Endometrial microvascular endothelial cells (primary cell): ENCODE measurements at regions not wholly inside any gene's neighbourhood (a gene's known extent, or its start where the extent isn't known, plus 50 kb on each side); places are given as distances from the start of the nearest gene placed in this dataset.

Experiments
- in situ Hi-C: cut with HindIII; loops from 2 replicates; pipeline ENCODE4 v1.10.0; 2017; ENCODE audit warnings: low sequenced_read_pairs, low pct_unique_long_range_greater_than_20kb; ENCODE audit errors: inconsistent ontology term

DNA sequence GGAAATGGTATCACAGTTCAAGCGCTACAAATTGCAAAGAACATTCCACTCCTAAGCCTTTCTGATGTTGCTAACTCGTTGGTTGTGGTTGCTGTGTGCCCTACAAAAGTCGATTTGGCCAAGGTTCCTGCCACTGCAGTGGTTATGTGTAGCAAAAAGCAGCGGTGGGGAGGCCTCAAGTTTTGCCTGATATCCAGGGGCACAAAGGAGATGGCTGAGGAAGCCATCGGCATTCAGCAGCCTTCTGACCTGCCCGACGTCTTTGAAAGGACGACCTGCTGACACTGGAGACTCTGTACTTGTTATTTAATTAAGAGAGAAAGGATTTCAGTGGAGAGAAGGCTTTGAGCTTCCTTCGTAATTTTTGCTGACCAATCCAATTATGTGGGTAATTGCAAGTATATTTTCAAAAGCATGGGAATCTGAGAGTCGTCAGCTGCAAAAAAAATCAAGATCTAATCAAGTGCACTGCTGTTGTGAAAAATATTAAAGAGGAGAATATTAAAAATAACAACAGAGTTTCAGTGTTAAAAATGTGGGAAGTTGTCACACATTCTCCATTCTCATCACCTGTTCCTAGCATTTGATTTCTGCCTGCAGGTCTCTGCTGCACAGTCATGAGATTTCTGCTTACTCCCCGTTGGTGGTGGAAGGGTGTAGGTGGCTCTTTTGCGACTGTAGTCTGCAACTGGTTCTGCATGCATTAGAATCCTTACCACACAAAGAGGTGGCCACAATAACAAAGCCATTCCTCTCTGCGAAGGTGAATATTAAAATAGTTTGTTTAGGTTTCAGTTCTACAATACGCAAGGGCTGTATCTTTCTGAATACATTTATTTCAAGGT lies 319.2 kb downstream of the IRX2 start:
- in situ Hi-C loops: no loop called here

DNA sequence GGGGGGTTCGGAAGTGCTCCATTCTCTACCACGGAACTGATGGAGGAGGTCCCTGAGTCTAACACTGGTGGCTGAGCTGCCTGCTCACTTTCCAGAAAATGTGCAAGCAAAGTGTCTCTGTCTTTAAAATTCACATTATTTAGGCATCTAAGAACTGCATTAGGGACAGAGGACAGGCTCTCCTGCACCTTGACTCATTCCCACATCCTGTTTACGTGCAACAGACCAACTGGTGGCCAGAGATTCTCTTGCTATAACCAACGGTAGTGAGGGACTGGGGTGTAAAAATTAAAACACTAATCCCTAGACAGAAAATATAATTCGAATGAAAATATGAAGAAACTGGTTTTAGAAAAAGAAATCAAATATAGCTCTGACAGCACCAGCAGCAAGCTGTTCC lies 320.9 kb downstream of the IRX2 start:
- in situ Hi-C loops: no loop called here

DNA sequence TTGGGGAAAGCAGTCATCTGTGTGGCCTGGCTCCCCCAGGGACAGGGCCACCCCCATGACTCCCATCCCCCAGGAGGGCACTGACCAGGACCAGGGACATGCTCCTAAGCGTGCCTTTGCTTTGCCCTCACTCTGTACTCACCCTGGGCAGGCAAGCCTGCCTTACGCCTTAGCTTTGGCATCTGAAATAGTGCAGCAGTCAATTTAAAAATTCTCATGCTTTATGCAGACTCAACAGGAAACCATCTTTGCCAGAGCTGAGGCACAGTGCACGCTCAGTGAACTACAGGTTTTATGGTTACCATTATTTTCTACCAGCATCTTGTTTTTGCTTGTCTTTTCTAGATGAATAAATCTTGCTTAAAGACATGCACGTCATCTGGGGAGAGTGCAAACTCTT lies 323.5 kb downstream of the IRX2 start:
- in situ Hi-C loops: no loop called here

DNA sequence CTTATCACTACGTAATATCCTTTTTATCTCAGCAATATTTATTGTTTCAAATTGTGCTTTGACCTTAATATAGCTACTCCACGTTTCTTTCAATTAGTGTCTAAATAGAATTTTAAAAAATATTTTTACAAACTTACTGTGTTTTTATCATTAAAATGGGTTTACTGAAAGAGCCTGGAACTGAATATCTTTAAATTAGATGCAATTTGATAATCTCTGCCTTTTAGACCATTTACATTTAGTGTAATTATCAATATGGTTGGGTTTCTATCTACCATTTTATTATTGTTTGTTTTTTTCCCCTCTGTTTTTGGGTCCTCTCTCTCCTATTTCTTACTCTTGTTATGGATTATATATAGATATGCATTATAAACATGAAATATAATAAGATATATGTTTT lies 327.8 kb downstream of the IRX2 start:
- in situ Hi-C loops: no loop called here

DNA sequence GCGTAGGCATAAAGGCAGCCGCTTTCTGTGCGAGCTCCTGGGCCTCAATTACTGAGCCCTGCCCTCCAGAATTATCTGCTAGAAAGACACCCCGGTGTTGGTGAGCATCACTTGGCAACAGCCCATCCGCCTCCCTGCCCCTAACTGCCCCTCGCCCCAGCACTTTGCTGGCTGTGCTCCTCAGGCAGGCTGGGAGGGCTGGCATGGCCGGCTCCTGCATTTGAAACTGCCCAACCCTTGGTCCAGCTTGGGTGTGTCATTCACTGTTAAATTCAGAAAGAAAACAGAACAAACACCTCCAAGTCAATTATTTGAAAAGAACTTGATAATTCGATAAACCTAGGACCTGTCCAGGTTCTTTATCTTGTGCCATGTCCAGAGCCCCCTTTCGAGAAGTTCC lies 334.2 kb downstream of the IRX2 start:
- in situ Hi-C loops: no loop called here

DNA sequence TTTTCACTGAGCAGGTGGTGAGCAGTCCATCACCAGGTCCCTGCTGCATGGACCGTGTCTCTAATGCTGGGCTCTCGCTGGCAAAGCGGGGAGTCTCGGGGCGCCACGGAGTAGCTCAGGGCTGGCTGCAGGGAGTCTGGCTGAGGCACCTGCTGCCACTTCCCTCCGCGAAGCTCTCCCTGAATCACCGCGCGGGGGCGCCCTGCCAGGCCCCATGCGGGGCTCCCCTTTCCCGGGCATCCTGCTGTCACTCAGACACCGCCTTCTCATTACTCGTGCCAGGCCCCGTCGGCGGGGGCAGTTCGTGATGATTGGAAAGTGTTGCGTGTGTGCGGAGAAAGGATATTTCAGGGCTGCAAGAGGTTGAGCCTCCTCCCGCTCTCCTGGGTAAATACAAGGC lies 335.8 kb downstream of the IRX2 start:
- in situ Hi-C loops: no loop called here

DNA sequence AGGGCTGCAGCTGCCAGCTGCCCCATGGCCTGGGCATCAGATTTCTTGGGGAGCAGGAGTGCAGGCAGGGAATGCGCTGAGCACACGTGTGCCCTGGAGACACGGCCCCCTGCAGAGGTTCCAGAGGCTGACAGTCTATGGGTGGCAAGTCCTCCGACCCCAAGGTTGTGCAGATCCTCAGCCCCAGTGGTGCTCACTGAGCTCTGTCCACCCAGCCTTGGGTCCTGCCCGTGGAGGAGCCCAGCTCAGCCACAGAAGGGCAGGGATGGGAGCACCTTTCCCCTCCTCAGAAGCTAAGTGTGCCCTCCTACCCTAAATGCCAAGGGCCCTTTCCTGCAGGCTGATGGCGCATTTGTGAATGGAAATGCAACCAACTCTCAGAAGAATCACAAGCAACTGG lies 341.0 kb downstream of the IRX2 start:
- in situ Hi-C loops: no loop called here

DNA sequence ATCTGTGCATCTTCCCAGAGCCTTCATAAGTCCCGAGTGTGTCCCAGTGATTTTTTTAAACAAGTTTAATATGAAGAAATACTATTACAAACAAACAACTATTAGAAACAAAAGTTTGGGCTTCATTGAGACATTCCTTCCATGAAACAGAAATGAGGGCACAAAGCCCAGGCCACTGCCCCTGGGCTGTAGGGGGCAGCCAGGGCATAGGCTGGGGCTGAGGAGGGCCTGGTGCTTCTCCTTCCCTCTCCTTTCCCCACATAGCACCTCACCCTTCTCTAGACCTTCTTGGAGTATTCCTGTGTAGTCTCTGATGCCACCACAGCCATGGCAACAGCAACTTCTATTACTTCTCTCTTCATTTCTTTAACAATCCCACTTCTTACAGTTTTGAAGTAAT lies 348.2 kb downstream of the IRX2 start:
- in situ Hi-C loops: no loop called here

DNA sequence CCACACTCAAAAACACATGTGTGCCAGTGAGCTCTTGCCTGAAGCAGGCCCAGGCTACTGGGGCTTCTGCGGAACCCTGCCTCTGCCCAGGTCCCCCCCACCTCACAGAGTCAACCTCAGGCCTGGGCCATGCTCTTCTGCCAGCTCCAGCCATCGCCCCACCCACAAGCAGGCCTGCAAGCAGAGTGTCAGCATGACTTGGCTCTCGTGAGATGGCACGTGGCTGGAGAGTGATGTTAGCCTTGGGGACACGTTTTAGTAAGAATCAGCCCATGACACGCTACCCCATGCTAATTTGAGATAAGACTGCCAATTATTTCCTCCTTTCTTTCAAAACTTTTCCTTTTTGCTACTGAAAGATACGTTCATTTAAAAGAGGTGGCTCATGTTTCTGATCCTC lies 351.7 kb downstream of the IRX2 start:
- in situ Hi-C loops: no loop called here

DNA sequence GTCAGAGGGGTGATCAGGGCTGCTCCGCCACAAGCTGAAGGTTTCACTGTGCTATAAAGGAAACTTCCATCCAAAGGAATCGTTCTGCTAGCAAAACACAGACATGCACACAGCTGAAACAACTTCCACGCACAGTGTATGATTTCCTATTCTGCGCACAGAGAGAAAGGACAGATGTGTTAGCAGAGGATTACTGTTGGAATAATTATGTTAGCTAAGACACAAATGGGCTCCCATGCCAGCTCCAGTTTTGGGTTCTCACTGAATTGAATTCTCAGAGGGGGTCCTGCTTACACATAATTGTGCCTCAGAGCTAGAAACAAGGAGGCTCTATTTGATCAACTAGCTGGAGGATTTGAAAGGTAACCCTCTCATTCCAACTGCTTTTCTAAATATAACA lies 352.4 kb downstream of the IRX2 start:
- in situ Hi-C loops: no loop called here

DNA sequence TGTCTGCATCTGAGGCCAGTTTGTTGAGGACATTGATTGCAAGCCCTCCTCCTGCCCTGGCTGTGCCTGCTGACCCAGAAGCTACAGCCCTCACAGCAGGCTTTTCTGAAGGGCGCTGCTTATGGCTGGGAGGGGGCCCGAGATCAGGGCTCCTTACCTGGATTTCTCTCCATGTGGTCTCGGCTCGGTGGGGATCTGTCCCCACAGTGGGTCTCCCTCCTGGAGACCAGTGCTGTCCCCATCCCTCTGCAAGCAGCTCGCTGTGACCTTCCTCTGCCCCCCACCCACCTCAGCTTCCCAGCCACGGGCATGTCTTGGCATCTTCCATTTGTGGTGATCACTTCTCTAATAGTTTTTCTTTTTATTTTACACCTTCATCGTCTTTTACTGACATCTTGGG lies 357.9 kb downstream of the IRX2 start:
- in situ Hi-C loops: no loop called here

DNA sequence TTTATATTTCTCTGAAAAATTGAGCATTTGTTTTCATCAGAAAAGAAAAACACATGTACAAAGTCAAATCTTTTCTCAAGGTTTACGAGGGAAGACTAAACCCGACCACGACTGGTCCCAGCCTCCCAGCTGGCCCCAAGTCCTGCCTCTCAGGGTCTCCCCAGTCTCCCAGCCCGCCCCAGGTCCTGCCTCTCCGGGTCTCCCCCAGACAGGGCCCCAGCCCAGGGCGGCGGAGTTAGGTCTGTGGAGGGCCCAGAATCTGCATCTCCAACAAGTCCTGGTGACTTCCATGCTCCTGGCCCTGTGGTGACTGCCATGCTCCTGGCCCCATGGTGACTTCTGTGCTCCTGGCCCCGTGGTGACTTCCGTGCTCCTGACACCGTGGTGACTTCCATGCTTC lies 359.9 kb downstream of the IRX2 start:
- in situ Hi-C loops: no loop called here

DNA sequence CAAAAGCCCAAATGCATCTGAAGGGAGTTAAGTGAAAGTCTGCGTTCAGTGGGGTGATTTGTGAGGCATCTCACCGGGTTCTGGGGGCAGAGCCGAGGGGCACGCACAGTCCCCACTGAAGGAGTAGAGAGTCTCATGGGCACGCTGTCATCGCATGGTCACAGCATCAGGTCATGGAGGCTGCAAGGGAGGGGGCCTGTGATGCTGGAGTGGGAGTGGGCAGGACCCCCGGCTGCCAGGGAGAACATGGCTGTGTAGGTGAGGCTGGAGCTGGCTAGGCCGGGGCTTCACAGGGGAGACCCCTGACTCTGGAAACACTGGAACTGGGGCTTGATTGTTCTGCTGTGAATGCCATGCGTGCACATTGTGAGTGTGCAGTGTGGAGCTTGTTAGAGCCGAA lies 360.5 kb downstream of the IRX2 start:
- in situ Hi-C loops: no loop called here

DNA sequence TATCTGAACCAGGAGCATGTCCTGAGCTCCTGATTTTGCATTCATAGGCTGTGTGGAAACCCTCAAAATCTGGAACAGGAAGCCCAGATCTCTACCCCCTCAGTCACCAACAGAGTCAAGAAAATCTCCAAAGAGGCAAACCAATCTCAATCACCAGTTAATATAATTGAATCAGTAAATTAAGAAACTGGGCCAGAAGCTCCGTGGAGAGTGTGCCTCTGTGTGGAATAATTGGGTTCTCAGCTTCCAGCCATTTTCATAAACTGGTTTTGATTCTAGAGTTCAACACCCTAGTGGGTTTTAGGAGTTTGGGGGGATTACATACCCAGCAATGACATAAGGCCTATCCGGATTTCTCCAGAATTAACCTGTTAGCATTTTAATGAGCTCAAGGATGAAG lies 362.9 kb downstream of the IRX2 start:
- in situ Hi-C loops: no loop called here

DNA sequence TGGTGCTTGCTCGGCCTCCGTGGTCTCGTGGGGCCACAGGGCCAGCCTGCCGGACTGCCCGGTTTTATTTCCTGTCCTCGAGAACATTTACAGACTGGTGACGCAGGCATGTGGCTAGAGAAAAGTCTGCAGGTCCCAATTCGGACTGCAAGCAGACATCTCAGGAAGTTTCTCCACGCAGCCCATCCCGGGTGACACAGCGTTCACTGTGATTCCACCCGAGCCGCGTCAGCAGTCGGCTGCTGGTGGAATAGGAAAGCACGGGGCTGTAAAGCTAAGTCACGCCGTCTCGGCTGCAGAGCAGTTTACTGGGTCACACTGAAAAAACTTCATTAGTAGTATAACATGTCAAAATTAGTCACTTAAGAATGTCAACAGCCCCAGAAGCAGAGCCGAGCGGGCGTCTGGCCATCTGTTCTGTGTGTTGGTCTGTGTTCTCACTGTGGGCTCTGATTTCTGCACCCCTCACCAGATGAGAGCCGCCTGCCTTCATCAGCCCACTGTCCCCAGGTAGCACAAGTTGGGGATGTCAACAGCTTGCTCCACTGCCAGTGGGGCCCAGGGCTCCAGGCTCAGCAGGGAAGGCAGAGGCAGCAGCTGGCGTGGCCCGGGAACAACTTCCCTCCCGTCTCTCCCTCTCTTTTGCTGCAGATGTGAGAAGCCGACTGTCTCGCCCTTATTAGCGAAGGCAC lies 363.7 kb downstream of the IRX2 start:
- in situ Hi-C loops: no loop called here

DNA sequence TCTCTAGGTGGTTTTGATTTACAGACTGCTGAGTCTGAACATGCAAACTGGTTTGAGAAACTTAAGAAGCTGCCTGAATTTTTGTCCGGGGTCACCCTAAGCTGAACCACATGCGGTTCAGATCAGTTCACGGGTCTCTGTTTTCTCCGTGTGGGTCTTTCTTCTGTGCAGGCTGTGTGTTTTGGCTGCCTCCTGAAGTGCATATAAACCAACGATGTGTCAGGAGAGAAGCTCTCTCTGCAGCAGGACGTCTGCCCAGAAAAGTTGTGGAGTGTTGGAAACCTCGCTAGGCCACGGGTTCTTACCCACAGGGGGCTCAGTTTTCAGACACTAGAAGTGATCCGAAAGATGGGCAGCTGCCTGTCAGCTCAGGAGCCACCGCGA lies 364.2 kb downstream of the IRX2 start:
- in situ Hi-C loops: no loop called here

DNA sequence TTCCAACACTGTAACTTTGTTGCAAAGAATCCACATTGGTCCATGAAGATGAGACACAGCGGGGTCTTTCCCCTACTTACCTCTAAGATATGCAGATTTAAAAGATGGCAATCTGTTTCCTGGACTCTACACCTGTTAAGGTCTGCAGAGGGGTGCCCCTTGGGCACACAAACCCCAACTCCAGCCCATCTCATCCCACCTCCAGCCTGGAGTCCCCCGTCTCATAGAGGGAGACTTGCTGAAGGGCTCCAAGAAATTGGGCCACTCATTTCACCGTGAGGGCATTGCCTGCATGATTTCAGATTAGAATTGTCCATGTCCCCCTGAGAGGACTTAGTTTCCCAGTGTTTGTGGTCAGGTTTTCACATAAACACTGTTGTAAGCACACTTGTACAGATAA lies 365.7 kb downstream of the IRX2 start:
- in situ Hi-C loops: no loop called here

DNA sequence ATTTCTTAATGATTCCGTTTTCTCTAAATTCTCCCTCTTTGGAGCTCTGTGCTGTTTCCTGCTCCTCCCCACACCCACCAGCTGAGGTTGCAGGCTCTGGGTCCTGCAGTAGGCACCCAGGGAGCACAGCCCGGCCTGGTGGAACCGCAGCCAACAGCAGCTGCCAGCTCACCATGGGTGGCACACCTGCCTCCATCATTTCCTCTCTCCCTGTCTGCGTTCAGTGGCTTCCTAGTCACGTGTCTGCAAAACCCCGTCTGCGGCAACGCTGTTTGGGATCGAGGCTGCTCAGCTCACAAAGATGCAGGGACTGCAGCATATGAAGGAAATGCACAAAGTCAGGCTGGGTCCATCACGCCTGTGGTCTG lies 367.8 kb downstream of the IRX2 start:
- in situ Hi-C loops: no loop called here

DNA sequence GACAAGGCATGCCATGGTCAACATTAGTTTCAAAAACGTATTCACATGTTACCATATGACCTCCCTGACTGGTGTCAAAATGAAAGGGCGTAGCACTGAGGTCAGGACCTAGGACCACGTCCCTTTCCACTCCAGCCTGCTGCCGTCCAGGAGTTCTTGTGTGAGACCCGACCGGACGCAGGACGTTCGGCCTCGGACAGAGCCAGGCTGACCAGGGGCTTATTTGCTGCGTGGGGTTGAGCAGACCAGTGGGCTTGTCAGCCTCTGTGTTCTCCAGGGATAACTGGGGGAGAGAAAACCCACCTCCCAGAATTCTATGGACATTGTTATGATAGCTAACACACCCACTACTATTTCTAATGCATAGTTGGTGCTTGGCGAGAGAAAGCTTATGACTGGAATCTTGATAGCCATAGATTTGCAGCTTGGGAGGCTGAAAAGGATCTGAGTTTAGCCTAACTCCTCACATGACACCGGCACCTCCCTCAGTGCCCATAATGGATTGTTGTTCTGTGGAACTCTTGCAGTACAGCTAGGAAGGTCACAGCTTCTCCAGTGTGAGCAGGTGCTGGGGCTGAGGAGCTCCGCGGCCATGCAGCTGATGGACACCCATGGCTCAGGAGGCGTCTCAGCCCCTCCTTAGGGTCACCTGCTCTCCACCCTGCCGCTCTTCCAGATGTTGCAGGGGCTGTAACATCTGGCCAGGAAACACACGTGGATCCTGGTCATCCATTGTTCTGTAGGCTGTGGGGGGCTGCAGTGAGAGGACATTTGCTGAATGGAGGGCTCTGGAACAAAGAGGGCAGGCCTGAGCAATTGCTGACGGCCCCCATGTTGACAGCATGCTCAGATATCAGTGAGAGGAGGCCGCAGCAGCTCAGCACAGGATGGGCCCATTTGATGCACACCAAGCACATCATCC lies 368.4 kb downstream of the IRX2 start:
- in situ Hi-C loops: no loop called here

DNA sequence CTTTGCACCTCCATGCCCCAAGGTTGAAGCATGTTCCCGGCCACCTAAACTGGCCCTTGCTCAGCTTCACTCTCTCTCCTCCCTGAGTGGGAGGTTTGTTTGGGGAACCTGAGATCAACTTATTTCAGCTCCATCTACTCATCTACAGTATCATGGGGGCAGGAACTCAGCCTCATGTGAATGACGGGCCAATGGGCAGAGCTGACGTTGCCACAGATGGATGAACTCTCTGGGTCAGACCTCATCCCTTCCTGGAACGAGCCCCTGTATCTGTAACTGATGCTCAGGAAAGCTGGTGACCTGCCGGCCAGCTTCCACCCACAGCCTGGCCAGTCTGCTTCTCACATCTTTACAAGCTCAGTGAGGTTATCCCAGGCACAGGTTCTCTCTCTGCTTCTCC lies 369.6 kb downstream of the IRX2 start:
- in situ Hi-C loops: no loop called here
